ENCODE measurements at regions not wholly inside any gene's neighbourhood (a gene's known extent, or its start where the extent isn't known, plus 50 kb on each side); places are given as distances from the start of the nearest gene placed in this dataset.

- TF ChIP-seq TGIF2 (CRISPR knock-in tag; IDR thresholded peaks at IDR 0.05) (no peak), TCFL5 (CRISPR knock-in tag; conservative IDR thresholded peaks at IDR 0.05) (peak; percentile 46; the same call in 1 of the 2 replicates), ZNF79 (CRISPR knock-in tag; IDR thresholded peaks at IDR 0.05; ENCODE audit: low read depth) (no peak; the same call in 1 of the 2 replicates), ZNF133 (CRISPR knock-in tag; IDR thresholded peaks at IDR 0.05) (no peak), ZC3H8 (IDR thresholded peaks at IDR 0.05) (no peak), ID3 (CRISPR knock-in tag; IDR thresholded peaks at IDR 0.05) (no peak), ID3 (tag; IDR thresholded peaks at IDR 0.05) (peak; percentile 93), ELF2 (CRISPR knock-in tag; IDR thresholded peaks at IDR 0.05) (no peak), NFE2L1 (tag; IDR thresholded peaks at IDR 0.05; ENCODE audit: borderline replicate concordance, low read depth) (no peak; the same call in 1 of the 2 replicates), U2AF2 (optimal IDR thresholded peaks at IDR 0.05; ENCODE audit: low read depth, low read length) (no peak), SMARCC2 (IDR thresholded peaks at IDR 0.05; ENCODE audit: low read depth) (peak; percentile 100), ZBTB43 (CRISPR knock-in tag; IDR thresholded peaks at IDR 0.05) (no peak), ZNF23 (CRISPR knock-in tag; IDR thresholded peaks at IDR 0.05) (peak; percentile 2; the same call in 1 of the 2 replicates), E2F4 (CRISPR knock-in tag; IDR thresholded peaks at IDR 0.05; ENCODE audit: low read depth) (no peak), SMARCB1 (IDR thresholded peaks at IDR 0.05; ENCODE audit: insufficient read length, low read depth) (no peak), KLF13 (tag; IDR thresholded peaks at IDR 0.05; ENCODE audit: borderline replicate concordance, low read depth) (no peak), MAFG (tag; conservative IDR thresholded peaks at IDR 0.05) (peak; percentile 85), RBM25 (IDR thresholded peaks at IDR 0.05; ENCODE audit: low read depth, low read length, severe bottlenecking) (no peak), ZNF239 (CRISPR knock-in tag; IDR thresholded peaks at IDR 0.05) (peak; percentile 50; the same call in 1 of the 2 replicates), SP2 (IDR thresholded peaks at IDR 0.05; ENCODE audit: extremely low read depth, low read depth, low read length, poor library complexity, severe bottlenecking) (no peak), TEAD4 (IDR thresholded peaks at IDR 0.05; ENCODE audit: low read length) (peak; percentile 100), TEAD4 (CRISPR knock-in tag; IDR thresholded peaks at IDR 0.05; ENCODE audit: borderline replicate concordance) (no peak), SNAPC5 (CRISPR knock-in tag; IDR thresholded peaks at IDR 0.05) (no peak), ZBTB33 (CRISPR knock-in tag; IDR thresholded peaks at IDR 0.05) (peak; percentile 67; the same call in 1 of the 2 replicates)
Observed at GRCh38 chr7:16268821-16269768, 152.2 kb downstream of the CRPPA start (continued).
